Activated T-cell treated with anti-CD3 and anti-CD28 coated beads for 24 hours (primary cell): ENCODE measurements at regions not wholly inside any gene's neighbourhood (a gene's known extent, or its start where the extent isn't known, plus 50 kb on each side); places are given as distances from the start of the nearest gene placed in this dataset.

ENCODE experiments used
- DNase-seq: peaks from one replicate; pipeline ENCODE4 v3.0.0-alpha.2; 2020; ENCODE audit warnings: low read depth

GRCh38 chr16:14360326-14361037 lies 269.6 kb downstream of the PARN start:
- DNase-seq: no peak

GRCh38 chr16:14358697-14359305 lies 271.3 kb downstream of the PARN start:
- no peak for DNase-seq

- DNase-seq: no peak
These were observed 272.7 kb downstream of the PARN start for GRCh38 chr16:14357328-14357727.

GRCh38 chr16:14356064-14356463 lies 274.0 kb downstream of the PARN start:
- DNase-seq: no peak

- peak; percentile 27 for DNase-seq
These were observed 275.3 kb downstream of the PARN start for GRCh38 chr16:14354561-14355351.

- no peak for DNase-seq
These were observed 276.7 kb downstream of the PARN start for GRCh38 chr16:14353340-14353739.

- no peak for DNase-seq
These were observed 278.4 kb downstream of the PARN start for GRCh38 chr16:14351647-14352046.

- DNase-seq: no peak
These were observed 279.4 kb downstream of the PARN start for GRCh38 chr16:14350626-14351025.

GRCh38 chr16:14350081-14350480 lies 279.0 kb downstream of the MRTFB start:
- no peak for DNase-seq

- DNase-seq: no peak
These were observed 276.6 kb downstream of the MRTFB start for GRCh38 chr16:14347706-14348105.

GRCh38 chr16:14346278-14347142 lies 275.4 kb downstream of the MRTFB start:
- DNase-seq: no peak

- DNase-seq: no peak
These were observed 274.5 kb downstream of the MRTFB start for GRCh38 chr16:14345512-14346115.

GRCh38 chr16:14344945-14345344 lies 273.8 kb downstream of the MRTFB start:
- no peak for DNase-seq

- DNase-seq: no peak
These were observed 273.2 kb downstream of the MRTFB start for GRCh38 chr16:14344292-14344691.

- DNase-seq: no peak
These were observed 270.5 kb downstream of the MRTFB start for GRCh38 chr16:14341324-14342225.

GRCh38 chr16:14339694-14340093 lies 268.6 kb downstream of the MRTFB start:
- DNase-seq: no peak

GRCh38 chr16:14338969-14339368 lies 267.9 kb downstream of the MRTFB start:
- DNase-seq: no peak

- no peak for DNase-seq
These were observed 267.1 kb downstream of the MRTFB start for GRCh38 chr16:14338236-14338635.

- DNase-seq: no peak
These were observed 266.4 kb downstream of the MRTFB start for GRCh38 chr16:14337303-14338191.

GRCh38 chr16:14335297-14335696 lies 264.2 kb downstream of the MRTFB start:
- no peak for DNase-seq
